Suppressor macrophage treated with lipopolysaccharide for 1 hour (primary cell): ENCODE measurements at regions not wholly inside any gene's neighbourhood (a gene's known extent, or its start where the extent isn't known, plus 50 kb on each side); places are given as distances from the start of the nearest gene placed in this dataset.
A peak's percentile ranks its signal among the peaks of the same experiment; 100 is the strongest.

Experiments
- DNase-seq, 3 donors: peaks; one replicate each; pipeline ENCODE4 v3.0.0-alpha.2; 2020 to 2022

DNA sequence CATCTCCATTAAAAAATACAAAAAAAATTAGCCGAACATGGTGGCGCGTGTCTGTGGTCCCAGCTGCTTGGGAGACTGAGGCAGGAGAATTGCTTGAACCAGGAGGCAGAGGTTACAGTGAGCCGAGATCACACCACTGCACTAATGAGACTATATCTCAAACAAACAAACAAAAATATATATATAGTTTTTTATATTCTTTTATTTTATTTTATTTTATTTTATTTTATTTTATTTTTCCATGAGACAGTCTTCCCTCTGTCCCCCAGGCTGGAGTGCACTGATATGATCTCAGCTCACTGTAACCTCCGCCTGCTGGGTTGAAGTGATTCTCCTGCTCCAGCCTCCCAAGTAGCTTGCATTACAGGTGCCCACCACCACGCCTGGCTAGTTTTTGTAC, 79.5 kb downstream of the IRF2BPL start:
- no peak for DNase-seq

DNA sequence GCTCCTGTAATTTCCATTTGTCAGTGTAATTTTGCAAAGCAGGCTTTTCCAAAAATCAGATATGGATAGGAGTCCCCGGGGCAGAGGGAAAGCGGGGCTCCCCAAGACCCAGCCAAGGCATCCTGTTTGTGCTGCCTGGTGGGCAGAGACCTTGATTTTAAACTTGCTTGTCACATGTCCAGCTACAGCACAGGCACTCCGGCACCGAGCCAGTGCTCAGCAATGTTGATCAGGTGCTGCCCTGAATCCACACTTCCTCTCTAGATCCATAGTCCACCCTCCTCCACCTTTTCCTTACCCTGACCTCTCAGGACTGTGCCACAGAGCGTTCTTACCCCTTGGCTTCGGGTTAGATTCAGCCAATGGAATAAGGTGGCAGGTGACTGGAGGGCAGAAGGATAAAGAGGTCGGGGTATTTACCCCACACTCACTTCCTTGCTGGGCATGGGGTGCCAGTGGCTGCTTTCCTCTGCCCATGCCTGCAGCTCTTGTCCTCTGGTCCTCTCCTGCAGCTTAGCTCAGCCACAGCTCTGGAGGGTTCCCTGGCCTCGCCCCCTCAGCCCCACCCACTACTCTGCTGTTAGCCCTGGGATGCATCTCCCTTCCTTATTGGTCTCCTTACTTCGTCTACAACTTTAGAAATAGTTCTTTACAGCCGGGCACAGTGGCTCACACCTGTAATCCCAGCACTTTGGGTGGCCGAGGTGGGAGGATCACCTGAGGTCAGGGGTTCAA, 80.1 kb downstream of the IRF2BPL start:
- no peak for DNase-seq

DNA sequence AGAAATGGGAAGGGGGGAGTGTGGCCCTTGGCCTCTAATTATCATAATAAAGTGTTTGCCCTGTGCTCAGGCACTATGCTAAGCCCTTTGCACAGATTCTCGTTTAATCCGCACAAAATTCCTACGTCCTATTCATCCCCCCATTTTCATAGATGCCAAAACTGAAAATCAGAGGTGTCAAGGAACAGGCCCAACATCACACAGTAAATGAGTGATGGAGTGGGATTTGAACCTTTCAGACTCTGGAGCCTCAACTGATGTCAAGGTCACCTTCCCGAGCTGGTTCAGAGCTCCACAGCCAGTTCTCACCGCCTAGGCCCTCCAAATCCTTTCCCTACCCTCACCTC, 80.7 kb downstream of the IRF2BPL start:
- no peak for DNase-seq

DNA sequence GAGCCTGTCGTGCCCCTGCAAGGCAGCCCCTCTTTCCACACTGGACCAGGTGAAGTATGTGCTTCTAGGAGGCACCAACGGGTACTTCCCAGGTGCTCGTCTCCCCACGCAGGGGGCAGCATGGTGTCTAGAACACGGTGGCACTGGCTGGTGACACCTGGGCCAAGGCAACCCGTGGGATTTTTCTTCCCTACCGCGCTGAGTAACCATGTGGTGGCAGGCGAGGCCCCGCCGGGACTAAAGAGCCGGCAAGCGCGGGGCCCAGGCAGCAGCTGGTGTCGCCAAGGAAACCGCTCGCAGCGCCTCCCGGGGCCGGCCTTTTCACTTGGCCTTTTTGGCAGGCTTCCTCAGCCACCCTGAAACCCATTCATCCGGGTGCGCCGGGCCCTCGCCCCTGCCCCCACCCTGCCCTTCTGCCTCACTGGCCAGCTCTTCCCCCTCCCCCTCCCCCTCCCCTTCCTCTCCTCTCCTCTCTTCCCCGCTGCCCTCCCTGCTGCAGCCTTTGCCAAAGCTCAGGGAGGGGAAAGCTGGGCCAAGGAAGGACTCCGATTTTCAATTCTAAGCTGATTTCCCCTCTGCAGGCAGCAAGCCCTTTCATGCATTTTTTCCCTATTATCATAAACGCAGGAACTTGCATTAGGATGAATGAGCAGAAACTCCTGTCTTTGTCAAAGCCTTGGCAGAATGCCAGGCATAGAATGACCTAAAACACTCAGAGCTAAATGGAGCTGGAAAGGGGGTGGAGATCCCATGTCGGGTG, 81.2 kb downstream of the IRF2BPL start:
- DNase-seq, result peak; percentile 86 to 93 (median 93)

DNA sequence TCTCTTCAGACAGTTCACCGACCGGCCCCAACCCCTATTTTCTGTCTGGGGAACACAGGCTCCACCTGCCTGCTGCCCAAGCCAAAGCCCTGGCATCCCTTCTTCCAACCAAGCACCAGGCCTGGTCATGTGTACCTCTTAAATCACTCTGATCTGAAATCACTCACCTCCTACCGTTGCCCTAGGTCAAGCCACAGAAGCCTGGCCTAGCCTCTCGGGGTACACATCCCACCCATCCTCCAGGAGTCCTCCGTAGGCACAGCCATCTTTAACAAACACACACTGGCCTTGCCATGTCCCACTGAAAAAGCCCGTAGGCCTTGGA, 81.8 kb downstream of the IRF2BPL start:
- no peak for DNase-seq

DNA sequence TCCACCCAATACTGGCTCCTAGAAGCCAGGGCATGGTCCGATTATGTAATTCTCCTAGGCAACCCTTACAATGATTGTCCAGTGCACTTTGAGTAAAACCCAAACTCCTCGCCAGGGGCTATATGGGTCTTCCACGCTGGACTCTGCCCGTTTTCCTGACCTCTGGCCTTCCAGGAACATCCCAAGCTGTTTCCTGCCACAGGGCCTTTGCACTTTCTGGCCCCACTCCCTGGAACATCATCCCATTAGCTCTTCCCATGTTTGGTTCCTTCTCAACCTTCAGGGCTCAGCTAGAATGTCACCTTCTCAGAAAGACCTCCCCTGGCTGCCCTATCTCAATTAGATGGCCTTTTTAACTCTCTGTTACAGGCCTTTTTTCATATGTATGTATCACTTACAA, 85.4 kb downstream of the IRF2BPL start:
- no peak for DNase-seq

DNA sequence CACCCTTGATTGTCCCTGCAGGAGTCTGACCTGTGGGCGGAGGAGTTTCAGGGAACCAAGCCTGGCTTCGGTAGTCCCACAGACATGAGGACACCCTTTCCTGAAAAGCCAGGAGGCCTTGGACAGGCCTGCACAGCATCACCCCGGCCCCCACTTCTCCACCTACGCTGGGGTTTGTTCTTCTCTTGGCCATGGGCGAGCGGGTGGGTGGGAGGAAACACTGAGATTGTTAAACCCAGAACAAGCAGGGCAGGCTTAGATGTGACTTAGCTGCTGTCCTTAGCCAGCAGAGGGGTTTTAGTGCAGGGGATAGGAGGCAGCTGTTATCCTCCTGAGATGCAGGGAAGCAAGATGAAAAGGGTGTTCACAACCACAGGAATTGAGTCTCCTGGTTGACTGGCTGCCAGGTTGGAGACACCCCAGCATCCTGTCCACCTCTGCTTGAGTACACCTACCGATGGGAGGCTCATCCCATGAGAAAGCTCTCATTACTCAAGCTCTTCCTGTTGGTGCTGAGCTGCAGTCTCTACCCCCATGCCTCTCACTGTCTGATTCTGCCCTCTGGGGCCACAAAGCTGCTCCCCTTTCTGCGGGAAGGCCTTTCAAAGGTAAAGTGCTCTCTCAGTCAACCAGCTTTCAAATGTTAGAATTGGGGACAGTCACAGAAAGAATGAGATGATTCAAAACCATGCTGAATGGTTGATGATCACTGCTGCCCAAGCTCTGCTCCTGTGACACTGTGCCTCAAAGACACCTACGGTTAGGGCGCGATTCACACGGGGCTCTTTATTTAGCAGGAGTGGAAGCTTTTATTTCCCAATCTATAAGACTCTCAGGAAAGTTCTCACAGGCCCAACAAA, 86.3 kb downstream of the IRF2BPL start:
- peak in 2 of 3 donors; percentile 60 to 64 for DNase-seq

DNA sequence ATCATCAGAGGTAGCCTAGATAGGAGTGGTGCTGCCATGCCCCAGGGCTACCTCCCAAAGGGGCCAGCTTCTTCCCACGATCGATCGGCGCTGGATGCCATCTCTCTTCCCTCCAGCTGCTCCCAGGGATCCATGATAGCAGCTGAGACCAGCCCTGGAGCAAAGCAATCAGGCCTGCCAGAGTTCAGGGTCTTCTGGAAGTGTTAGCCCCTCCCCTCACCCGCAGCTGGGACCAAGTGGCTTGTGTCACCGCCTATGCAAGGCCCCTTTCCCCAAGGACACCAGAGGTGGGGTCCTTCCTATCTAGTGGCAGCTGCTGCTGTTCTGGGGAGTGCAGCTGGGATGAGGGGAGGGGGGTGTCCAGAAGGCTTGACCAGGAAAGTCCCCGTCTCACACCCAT, 87.0 kb downstream of the IRF2BPL start:
- no peak for DNase-seq

DNA sequence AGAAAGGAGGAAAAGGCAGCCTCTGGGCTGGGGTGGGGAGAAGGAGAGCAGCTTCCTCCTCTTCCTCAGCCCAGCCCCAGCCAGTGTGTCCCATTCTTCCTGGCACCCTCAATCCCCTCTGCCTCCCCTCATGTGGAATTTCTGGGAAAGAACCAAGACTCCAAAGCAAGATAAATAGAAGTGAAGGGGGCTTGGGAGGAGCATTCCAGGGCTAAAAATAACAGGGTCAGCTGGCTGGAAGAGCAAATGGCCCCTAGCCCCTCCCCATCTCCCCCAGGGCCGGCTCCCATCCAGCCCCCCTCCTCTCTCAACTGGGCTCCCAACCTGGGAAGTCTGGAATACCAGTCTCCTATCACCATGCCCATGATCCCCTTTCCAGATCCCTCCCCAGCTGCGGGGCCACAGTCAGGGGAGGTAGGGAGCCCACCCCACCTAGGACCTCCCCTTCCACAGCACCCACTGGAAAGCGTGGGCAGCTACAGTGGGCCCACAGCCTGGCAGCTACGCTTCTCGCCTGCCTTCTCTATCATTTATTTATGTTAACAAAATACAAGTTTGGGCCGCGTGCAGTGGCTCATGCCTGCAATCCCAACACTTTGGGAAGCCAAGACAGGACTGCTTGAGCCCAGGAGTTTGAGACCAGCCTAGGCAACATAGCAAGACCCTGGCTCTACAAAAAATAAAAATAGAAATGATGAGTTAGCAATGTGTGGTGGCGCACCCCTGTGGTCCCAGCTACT, 88.3 kb downstream of the IRF2BPL start:
- no peak for DNase-seq

DNA sequence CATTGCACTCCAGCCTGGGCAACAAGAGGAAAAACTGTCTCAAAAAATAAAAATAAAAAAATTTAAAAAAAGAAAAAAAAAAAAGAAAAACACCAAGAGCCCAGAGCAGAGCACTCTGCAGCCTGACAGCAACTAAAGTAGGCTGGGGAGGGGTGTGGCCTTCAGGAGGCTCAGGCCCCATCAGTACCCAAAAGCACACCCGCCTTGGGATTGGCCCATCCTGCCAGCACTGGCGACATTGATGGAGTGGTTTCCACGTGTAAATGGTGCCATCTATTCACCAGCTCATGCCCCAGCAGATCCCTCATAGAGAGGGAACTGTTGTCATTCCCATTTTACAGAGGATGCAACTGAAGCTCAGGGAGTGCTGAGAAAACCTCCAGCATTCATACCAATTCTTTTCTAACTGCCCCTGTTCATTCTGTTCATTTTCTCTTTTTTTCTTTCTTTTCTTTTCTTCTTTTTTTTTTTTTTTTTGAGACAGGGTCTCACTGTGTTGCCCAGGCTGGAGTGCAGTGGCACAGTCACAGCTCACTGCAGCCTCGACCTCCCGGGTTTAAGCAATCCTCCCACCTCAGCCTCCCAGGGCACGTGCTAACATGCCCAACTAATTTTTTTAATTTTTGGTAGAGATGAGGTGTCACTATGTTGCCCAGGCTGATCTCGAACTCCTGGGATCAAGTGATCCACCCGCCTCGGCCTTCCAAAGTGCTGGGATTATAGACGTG, 89.3 kb downstream of the IRF2BPL start:
- no peak for DNase-seq

DNA sequence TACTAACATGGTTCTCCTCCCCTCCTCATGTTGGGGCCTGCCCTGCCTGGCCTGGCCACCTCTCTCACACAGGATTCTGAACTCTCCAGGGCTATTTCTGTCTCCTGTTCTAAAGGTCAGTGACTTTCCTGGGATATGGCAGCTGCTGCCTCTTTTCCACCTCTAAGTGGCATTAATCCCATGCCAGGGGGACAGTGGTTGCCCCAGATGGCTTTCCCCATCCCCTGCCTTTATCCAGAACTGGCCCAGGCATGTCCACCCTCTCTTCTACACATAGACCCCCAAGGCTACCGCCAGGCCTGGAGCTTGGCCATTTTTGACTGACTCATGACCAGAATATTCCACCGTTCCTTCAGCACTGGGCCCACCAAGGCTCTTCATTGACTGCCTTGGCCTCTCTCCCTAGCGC, 90.4 kb downstream of the IRF2BPL start:
- DNase-seq, result no peak

DNA sequence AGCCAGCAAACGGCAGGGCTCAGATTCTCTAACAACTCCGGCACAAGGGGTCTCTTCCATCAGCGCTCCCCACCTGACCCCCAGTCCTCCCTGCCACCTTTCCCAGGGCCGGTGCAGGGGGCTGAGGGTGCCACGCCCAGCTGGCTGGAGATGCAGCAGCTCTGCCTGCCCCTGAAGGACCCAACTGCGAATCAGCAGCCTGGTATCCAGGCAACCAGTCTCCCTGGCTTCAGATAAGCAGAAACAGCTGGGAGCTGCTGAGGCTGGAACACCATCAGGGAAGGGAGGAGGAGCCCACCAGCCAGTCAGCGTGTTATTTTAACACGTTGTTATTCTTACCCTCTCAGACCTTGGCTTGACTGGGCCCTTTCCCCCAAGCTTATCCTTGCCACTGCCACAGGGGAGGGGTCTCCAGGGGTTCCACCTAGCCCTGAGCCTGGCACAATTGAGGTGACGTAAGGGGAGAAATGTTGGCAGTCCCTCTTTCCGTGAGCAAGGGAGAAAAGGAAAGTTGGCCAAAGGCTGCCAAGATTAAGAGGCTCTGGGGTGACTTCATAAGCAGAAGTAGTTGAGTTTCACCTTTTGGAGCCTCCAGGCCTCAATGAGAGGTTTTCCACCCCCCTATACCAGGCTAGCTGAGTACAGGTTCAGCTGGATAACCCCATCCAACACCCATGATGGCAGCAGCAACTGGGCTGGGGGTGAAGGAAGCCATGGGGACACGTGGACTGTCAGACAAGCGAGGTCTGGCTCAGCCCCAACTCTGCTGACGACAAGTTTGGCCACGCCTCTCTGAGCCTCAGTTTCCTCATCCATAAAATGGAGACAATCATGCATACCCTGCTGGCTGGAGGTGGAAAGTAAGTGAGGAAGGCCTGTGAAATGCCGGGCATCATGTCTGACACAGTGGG, 91.1 kb downstream of the IRF2BPL start:
- DNase-seq, result peak in 2 of 3 donors; percentile 31 to 45

DNA sequence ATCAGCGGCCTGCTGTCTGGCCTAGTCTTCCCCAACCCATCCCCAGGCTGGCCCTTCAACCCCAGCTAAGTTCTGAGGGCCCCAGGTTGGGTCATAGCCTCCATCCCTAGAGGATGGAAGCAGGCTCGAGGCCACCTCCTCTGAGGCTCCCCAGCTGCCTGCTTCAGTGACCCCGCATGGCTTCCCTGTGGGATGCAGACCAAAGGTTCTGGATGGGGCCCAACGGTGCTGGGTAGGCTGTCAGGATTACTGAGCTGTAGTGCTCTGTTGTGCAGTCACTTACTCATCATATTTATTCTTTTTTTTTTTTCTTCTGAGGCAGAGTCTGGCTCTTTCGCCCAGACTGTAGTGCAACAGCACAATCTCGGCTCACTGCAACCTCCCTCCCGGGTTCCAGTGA, 92.0 kb downstream of the IRF2BPL start:
- DNase-seq, result no peak

DNA sequence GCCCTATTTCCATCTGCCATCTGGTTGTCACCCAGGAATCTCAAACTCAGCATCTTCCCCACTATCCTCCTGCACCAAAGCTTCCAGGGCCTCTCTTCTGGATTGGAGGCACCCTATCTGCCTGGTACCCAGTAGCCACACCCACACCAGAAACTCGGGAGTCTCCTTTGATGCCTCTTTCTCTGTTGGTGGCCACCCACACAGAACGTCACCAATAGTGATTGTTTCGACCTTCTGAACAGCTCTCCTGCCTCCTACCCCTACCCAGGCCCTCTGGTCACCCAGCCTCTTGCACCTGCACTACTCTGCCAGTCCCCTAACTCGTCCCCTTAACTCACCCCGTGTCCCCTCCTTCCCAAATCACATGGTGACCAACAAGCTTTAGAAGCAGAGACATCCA, 95.0 kb downstream of the IRF2BPL start:
- no peak for DNase-seq

DNA sequence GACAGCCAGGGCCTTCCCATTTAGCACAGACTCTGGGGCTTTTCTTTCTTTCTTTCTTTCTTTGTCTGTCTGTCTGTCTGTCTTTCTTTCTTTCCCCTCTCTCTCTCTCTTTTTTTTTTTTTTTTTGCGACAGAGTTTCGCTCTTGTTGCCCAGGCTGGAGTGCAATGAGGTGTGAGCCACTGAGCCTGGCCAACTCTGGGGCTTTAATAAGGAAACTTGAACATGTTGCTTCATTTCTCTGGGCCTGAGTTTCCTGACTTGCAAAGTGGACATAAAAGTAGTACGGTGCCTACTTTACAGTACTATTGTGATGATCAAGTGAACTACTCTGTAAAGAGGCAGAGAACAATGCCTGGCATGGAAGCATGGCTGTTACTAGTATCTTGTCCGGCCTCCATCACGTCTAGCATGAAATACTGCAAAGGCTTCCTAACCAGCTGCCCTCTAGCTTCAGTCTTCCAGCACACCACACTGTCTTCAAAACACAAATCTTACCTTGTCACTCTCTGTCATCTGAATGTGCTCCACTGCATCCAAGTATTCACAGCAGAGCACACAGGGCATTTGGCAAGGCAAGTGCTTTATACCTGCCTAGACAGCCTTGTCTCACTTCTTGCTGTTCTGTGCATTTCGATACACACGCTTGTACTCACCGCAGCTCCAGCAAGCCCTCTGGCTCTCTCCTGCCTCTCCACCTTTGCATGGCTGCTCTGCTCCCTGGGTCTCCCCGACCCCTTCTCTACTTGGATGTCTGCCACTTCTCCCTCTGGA, 96.7 kb downstream of the IRF2BPL start:
- no peak for DNase-seq

DNA sequence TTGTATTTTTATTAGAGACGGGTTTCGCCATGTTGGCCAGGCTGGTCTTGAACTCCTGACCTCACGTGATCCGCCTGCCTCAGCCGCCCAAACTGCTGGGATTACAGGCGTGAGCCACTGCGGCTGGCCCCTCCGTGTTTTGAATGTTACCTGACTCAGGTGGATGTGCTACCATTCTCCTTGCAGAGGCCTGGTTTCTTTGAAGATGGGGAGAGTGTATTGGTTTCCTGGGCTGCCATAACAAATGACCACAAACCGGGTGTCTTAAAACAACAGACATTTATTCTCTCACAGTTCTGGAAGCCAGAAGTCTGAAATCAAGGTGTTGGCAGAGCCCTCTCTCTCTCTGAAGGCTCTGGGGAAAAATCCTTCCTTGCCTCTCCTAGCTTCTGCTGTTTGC, 98.0 kb downstream of the IRF2BPL start:
- DNase-seq, result no peak

DNA sequence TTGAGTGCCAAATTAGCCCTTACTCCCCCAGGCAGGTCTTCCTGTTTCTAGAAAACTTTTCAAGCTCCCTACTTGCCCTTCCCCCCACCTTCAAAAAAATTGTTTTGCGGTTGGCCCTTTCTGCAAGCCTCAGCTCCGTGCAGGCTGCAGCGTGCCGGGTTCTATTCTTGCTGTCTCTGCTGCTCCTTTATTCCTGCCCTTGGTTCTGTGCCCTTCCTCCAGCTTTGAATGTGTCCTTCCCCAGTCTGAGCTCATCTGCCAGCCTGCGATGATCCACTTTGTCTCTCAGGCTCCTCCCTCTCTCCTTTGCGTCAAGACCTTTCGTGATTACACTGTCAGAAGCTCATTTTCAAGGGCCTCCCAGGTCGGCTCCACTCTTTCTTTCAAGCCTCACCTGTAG, 98.6 kb downstream of the IRF2BPL start:
- peak; percentile 76 to 82 (median 80) for DNase-seq

DNA sequence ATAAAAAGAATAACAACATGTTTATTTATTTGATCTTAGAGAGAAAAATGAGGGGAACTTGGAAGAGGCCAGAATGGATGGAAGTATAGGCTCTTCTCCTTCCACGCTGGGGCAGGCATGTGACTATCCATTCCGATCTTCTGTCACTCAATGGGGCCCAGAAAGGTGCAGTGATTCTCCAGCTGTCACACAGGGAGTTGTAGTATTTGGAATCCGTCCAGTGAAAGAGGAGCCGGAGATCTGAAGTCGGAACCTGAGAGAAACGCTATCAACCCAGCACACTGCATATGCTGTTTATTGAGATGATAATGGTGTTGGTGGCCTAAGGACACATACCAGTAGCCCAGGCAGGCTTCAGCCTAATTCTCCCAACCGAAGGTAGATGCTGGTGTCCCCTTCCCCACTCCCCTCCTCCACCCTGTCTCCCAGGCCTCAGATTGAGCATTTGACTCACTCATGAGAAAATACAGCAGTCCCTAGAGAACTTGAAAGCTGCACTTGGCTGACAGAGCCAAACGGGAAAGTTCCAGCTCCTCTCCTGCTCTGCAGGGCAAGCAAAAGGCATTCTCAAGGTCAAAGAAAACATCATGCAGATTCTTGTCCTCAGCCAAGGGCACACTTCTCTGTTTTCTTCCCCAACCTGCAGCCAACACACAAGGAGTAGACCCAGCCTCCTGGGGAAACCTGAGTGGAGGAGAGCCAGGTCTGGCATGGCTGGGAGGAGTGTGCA, 100.4 kb downstream of the IRF2BPL start:
- peak in 1 of 3 donors; percentile 14 for DNase-seq

DNA sequence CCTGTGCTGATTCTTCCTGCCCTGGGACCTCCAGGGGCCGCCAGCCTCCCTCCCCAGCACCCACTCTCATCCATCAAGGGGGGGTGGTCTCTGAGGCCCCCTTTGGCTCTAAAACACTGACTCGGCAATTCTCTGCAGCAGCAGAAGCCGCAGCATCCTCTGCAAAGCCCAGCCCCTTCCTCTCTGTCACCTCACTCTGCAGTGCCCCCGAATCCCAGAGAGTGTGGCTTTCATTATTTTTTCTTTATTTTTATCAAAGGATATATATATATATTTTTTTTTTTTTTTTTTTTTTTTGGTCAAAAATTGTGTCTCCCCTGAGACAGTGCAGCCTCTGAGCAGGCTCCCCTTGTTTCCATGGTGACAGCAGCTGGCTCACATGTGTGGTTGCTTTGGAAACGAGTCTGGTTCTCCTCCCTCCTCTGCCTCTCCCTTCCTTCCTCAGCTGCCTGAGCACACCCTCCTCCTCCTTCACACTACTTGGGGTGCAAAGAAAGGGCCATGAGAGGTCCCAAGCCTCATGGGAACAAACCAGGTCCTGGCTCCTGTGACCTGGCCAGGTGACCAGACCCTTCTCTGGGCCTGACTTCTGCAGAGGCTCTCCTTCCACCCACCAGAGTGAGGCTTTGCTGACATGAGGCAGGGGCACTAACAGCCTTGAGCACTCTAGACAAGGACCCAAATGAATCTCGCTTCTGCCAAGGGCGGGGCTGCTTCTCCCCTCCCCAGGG, 100.5 kb downstream of the LRRC74A start:
- peak; percentile 43 to 60 (median 53) for DNase-seq
